Globus pallidus (tissue), 1 donor: ENCODE measurements at regions not wholly inside any gene's neighbourhood (a gene's known extent, or its start where the extent isn't known, plus 50 kb on each side); places are given as distances from the start of the nearest gene placed in this dataset.

ENCODE experiments used
- DNase-seq: peaks from one replicate; pipeline ENCODE4 v3.0.0-alpha.2; 2015; ENCODE audit warnings: low spot score

DNA sequence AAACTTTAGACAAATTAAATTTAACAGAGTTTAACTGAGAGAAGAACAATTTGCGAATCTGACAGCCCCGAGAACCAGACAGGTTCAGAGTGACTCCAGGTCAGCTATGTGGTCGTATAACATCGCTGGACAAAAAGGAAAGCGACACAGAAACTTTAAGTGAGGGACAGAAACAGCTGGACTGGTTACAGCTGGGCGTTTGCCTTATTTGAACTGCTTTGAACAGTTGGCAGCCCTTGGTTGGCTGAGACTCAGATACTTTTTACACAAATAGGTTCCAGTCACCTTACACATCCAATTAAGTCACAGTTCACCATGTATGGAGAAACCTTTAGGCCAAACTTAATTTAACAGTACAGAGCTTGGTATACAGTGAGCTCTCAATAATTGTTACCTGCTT is 436.9 kb downstream of the GUCY1A2 start:
- no peak for DNase-seq

GRCh38 chr11:106585061-106585460 is 433.2 kb downstream of the GUCY1A2 start:
- no peak for DNase-seq

GRCh38 chr11:106594751-106595351 is 423.4 kb downstream of the GUCY1A2 start:
- no peak for DNase-seq

- DNase-seq = no peak
These were observed 416.5 kb downstream of the GUCY1A2 start for GRCh38 chr11:106601684-106602297.

DNA sequence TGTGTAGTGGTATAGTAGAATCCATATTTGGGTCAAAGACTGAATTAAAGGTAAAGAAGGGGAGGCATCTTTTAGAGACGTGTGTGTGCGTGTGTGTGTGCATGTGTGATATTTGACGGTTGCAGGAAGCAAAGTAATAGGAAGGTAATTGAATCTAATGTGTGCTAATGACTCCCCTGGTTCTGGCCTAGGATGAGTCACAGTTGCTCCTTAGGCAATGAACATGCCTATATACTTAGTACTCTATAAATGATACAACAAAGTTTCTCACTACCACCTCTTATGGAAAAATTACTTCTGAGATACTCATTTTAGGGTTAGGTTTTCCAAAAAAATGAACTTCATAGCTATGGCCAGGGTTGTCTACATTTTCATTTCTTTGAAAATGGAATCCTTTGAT is 409.6 kb downstream of the GUCY1A2 start:
- DNase-seq = no peak

DNA sequence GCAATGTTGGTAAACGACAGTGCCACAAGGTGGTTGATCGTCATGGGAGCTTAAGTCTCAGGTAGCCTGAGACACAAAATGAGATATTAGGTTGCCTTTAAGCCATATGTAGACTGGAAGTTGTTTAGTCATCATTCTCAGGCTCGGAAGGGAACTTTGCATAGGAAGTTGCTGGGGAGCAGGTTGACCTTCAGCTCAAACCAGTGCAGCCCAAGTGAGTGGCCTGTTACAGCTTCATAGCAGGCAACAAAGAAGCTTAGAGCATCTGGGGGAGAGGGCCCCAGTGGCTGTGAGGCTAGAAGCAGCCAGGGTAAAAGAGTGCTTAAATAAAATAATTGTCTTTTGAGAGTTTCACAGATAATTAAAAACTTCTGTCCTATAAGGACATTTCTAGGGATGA is 404.0 kb downstream of the GUCY1A2 start:
- no peak for DNase-seq

- DNase-seq = no peak
These were observed 398.8 kb downstream of the GUCY1A2 start for GRCh38 chr11:106619320-106619990.

DNA sequence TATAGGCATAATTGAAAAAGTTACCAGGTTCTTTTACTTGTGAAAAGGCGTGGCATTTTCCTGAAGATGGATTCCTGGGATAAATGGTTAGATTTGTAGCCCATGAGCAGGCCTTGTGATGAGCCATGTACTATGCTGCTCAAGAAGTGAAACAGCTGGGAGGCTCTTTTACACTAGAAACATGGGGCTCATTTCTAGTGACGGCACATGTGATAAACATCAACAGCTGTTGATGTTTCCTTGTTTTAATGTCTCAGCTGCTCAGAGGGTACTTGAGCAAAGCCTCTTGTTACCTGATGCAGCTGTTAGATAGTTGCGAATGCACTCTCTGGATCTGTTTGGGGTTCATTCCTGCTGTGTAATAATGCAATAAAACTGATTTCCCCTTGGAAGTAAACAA is 396.8 kb downstream of the GUCY1A2 start:
- DNase-seq = no peak
